ENCODE measurements at regions not wholly inside any gene's neighbourhood (a gene's known extent, or its start where the extent isn't known, plus 50 kb on each side); places are given as distances from the start of the nearest gene placed in this dataset.

GRCh38 chr1:219676012-219676765, 63.3 kb upstream of the ZC3H11B start:
- no peaks in the 10 kb centered on the region for H3K36me3 ChIP-seq (ENCODE audit: insufficient read depth, low read length)
- no peaks in the 10 kb centered on the region for H3K27me3 ChIP-seq (ENCODE audit: insufficient read depth, low read length, poor library complexity, severe bottlenecking)
- TF ChIP-seq CTCF (conservative IDR thresholded peaks at IDR 0.05; ENCODE audit: low read length), result no peak
- TF ChIP-seq EZH2phosphoT487 (IDR thresholded peaks at IDR 0.05; ENCODE audit: borderline replicate concordance), result no peak
- no peak overlapping the region for H3K4me3 ChIP-seq (ENCODE audit: low read length, poor library complexity, severe bottlenecking)
- H3K4me1 ChIP-seq (ENCODE audit: insufficient read depth, low read length, poor library complexity, severe bottlenecking), result no peaks in the 10 kb centered on the region
- H3K9me3 ChIP-seq (ENCODE audit: insufficient read depth, low read depth, low read length), result no peaks in the 10 kb centered on the region
- H2AFZ ChIP-seq (ENCODE audit: low read length), result no peak overlapping the region
- no peak overlapping the region for H3K4me2 ChIP-seq (ENCODE audit: low read depth, low read length, poor library complexity, severe bottlenecking)
- H3K9ac ChIP-seq (ENCODE audit: low read depth, low read length, poor library complexity, severe bottlenecking), result no peak overlapping the region
- H4K20me1 ChIP-seq (ENCODE audit: insufficient read depth, low read length, poor library complexity, severe bottlenecking), result no peaks in the 10 kb centered on the region
- no peaks in the 10 kb centered on the region for H3K79me2 ChIP-seq (ENCODE audit: insufficient read depth, low read length)
- H3F3A ChIP-seq (ENCODE audit: low read depth), result no peaks in the 10 kb centered on the region
- H3K9me2 ChIP-seq (replicated peaks; ENCODE audit: low read depth, low read length), result no peaks in the 10 kb centered on the region

GRCh38 chr1:219670426-219671149, 57.7 kb upstream of the ZC3H11B start:
- Histone ChIP-seq H2AFZ (ENCODE audit: low read length) (no peak overlapping the region), H3K27me3 (ENCODE audit: insufficient read depth, low read length, poor library complexity, severe bottlenecking) (no peaks in the 10 kb centered on the region), H3F3A (ENCODE audit: low read depth) (no peaks in the 10 kb centered on the region), H3K9me3 (ENCODE audit: insufficient read depth, low read depth, low read length) (no peaks in the 10 kb centered on the region), H3K36me3 (ENCODE audit: insufficient read depth, low read length) (no peaks in the 10 kb centered on the region), H3K9ac (ENCODE audit: low read depth, low read length, poor library complexity, severe bottlenecking) (no peak overlapping the region), H3K4me2 (ENCODE audit: low read depth, low read length, poor library complexity, severe bottlenecking) (no peak overlapping the region), H3K79me2 (ENCODE audit: insufficient read depth, low read length) (no peaks in the 10 kb centered on the region), H3K4me3 (ENCODE audit: low read length, poor library complexity, severe bottlenecking) (no peak overlapping the region), H4K20me1 (ENCODE audit: insufficient read depth, low read length, poor library complexity, severe bottlenecking) (no peaks in the 10 kb centered on the region), H3K4me1 (ENCODE audit: insufficient read depth, low read length, poor library complexity, severe bottlenecking) (no peaks in the 10 kb centered on the region), H3K9me2 (replicated peaks; ENCODE audit: low read depth, low read length) (no peaks in the 10 kb centered on the region)
- no peak for TF ChIP-seq EZH2phosphoT487 (IDR thresholded peaks at IDR 0.05; ENCODE audit: borderline replicate concordance)
- no peak for TF ChIP-seq CTCF (conservative IDR thresholded peaks at IDR 0.05; ENCODE audit: low read length)

GRCh38 chr1:219669556-219669955, 56.7 kb upstream of the ZC3H11B start:
- Histone ChIP-seq H2AFZ (ENCODE audit: low read length) (no peak overlapping the region), H3K4me3 (ENCODE audit: low read length, poor library complexity, severe bottlenecking) (no peak overlapping the region), H3K9ac (ENCODE audit: low read depth, low read length, poor library complexity, severe bottlenecking) (no peak overlapping the region), H3F3A (ENCODE audit: low read depth) (no peaks in the 10 kb centered on the region), H3K36me3 (ENCODE audit: insufficient read depth, low read length) (no peaks in the 10 kb centered on the region), H4K20me1 (ENCODE audit: insufficient read depth, low read length, poor library complexity, severe bottlenecking) (no peaks in the 10 kb centered on the region), H3K4me2 (ENCODE audit: low read depth, low read length, poor library complexity, severe bottlenecking) (no peak overlapping the region), H3K4me1 (ENCODE audit: insufficient read depth, low read length, poor library complexity, severe bottlenecking) (no peaks in the 10 kb centered on the region), H3K27me3 (ENCODE audit: insufficient read depth, low read length, poor library complexity, severe bottlenecking) (no peaks in the 10 kb centered on the region), H3K79me2 (ENCODE audit: insufficient read depth, low read length) (no peaks in the 10 kb centered on the region), H3K9me2 (replicated peaks; ENCODE audit: low read depth, low read length) (no peaks in the 10 kb centered on the region), H3K9me3 (ENCODE audit: insufficient read depth, low read depth, low read length) (no peaks in the 10 kb centered on the region)
- no peak for TF ChIP-seq EZH2phosphoT487 (IDR thresholded peaks at IDR 0.05; ENCODE audit: borderline replicate concordance)
- TF ChIP-seq CTCF (conservative IDR thresholded peaks at IDR 0.05; ENCODE audit: low read length), result no peak
